Transverse colon (tissue), 4 donors: ENCODE measurements at regions not wholly inside any gene's neighbourhood (a gene's known extent, or its start where the extent isn't known, plus 50 kb on each side); places are given as distances from the start of the nearest gene placed in this dataset.

Experiments
- EP300 ChIP-seq: sonication (generic); formaldehyde crosslinking; IDR thresholded peaks from one replicate; pipeline ENCODE4 v1.6.1; 2017; ENCODE audit warnings: antibody characterized with exemption, low read depth
- POLR2A ChIP-seq: fragments of 450-650 bp; IDR thresholded peaks from one replicate; pipeline ENCODE4 v1.6.1; 2016; ENCODE audit warnings: antibody characterized with exemption, mild to moderate bottlenecking, moderate library complexity
- POLR2AphosphoS5 ChIP-seq, 3 donors: sonication (generic); formaldehyde crosslinking; IDR thresholded peaks; one replicate each; pipeline ENCODE4 v1.6.1; 2016; ENCODE audit warnings: antibody characterized with exemption in 3 of 3
- TF ChIP-seq, protein P1 (sequence below), 5 experiments: fragments of 200-600 bp in 3 of 5; fragments of 450-650 bp in 2 of 5; sonication (generic) in 3 of 5; IDR thresholded peaks; 1 replicate in 2 of 5; 2 replicates in 3 of 5; pipeline ENCODE4 v1.5.1; 2016 to 2017; ENCODE audit warnings: antibody characterized with exemption in 5 of 5, inconsistent platforms in 3 of 5, mild to moderate bottlenecking in 2 of 5, moderate library complexity in 1 of 5

DNA sequence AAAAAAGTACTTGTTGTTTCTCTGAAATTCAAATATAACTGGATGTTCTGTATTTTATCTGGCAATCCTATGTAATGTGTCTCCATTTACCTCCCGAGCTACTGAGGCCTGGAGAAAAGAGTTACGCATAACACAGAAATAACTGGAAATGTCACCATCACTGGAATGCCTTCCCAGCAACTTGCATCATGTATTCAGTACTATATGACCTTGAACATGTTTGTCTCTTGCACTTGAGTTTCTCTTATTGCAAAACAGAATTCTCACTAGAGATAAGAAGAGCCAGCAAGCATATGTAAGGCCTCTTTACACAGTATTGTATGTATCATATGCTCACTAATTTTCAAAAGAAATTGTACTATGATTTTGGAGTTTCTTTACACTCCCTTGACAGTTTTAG lies 99.6 kb upstream of the CTAGE1 start:
- TF ChIP-seq, protein P1, sequence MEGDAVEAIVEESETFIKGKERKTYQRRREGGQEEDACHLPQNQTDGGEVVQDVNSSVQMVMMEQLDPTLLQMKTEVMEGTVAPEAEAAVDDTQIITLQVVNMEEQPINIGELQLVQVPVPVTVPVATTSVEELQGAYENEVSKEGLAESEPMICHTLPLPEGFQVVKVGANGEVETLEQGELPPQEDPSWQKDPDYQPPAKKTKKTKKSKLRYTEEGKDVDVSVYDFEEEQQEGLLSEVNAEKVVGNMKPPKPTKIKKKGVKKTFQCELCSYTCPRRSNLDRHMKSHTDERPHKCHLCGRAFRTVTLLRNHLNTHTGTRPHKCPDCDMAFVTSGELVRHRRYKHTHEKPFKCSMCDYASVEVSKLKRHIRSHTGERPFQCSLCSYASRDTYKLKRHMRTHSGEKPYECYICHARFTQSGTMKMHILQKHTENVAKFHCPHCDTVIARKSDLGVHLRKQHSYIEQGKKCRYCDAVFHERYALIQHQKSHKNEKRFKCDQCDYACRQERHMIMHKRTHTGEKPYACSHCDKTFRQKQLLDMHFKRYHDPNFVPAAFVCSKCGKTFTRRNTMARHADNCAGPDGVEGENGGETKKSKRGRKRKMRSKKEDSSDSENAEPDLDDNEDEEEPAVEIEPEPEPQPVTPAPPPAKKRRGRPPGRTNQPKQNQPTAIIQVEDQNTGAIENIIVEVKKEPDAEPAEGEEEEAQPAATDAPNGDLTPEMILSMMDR (IDR thresholded peaks at IDR 0.05) = no peak
- TF ChIP-seq POLR2A = no peak
- no peak for TF ChIP-seq EP300
- no peak for TF ChIP-seq POLR2AphosphoS5 (IDR thresholded peaks at IDR 0.05)
